Activated T-cell treated with anti-CD3 and anti-CD28 coated beads for 48 hours (primary cell): ENCODE measurements at regions not wholly inside any gene's neighbourhood (a gene's known extent, or its start where the extent isn't known, plus 50 kb on each side); places are given as distances from the start of the nearest gene placed in this dataset.

ENCODE experiments used
- DNase-seq: peaks from one replicate; pipeline ENCODE4 v3.0.0-alpha.2; 2020; ENCODE audit warnings: low read depth

GRCh38 chr2:13015532-13016320 lies 299.0 kb downstream of the TRIB2 start:
- DNase-seq: no peak

GRCh38 chr2:13018490-13018889 lies 301.8 kb downstream of the TRIB2 start:
- DNase-seq: no peak

DNA sequence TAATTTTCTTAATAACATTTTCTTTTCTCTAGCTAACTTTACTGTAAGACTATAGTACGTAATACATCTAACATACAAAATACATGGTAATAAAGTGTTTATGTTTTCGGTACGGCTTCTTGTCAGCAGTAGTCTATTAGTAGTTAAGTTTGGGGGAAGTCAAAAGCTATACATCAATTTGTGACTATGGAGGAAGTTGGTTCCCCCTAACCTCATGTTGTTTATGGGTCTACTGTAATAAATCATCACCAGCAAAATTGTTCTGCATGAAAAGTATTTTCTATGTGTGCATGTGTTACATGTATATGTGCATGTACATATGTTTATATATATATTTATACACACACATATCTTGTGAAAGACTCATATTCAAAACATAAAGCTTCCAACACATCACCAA lies 303.0 kb downstream of the TRIB2 start:
- no peak for DNase-seq

GRCh38 chr2:13020469-13020868 lies 303.7 kb downstream of the TRIB2 start:
- no peak for DNase-seq

GRCh38 chr2:13021470-13021957 lies 304.8 kb downstream of the TRIB2 start:
- no peak for DNase-seq

DNA sequence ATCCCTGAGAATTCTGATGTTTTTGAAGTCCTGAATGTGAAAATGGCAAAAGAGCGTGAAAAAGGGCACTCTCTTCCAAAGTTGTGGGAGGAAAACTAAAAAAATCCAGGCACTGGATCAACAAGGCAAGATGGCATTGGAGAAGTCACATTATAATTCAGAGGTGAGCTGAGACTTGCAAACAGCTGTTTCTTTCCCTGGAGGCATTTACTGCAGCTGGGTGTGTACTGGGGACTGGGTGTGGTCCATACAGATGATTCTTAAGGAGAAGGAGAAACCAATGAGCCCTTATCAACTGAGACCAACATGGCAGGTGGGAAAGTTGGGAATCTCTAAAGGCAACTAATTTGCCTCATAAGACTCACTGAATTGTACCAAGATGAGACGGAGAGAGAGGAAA lies 313.9 kb downstream of the TRIB2 start:
- no peak for DNase-seq

DNA sequence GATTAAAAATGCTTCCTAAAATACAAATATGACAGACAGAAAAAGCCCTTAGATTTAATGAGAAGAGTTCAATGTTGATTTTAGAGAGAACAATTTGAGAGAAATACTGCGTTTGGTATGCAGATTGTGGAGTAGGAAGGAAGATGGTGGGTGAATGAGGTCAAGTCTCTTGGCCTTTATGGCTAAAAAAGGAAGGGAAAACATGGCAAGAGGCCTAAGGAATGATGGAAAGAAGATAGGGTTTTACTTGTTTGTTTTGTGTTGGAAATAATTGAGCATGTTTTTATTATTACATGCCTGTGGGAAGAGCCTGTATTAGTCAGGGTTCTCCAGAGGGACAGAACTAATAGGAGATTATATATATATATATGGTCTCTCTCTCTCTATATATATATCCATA lies 318.1 kb downstream of the TRIB2 start:
- no peak for DNase-seq

DNA sequence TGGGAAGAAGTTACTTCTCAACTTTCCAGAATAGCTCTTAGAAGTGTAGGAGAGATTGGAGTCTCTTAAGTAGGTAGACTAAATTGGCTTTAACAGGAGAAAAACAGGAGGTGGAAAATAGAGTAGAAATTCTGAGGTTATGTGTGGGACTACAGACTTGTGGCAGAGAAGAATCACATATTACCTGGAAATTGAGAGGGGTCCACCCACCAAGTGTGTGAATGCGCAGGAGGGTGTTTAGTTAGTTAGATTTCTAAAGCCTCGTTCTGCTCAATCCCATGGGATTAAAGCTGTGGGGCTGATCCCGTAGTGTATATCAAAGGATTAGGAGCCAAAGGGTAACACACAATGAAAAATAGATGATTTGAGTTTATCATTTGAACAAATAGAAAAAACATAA lies 319.1 kb downstream of the TRIB2 start:
- no peak for DNase-seq

DNA sequence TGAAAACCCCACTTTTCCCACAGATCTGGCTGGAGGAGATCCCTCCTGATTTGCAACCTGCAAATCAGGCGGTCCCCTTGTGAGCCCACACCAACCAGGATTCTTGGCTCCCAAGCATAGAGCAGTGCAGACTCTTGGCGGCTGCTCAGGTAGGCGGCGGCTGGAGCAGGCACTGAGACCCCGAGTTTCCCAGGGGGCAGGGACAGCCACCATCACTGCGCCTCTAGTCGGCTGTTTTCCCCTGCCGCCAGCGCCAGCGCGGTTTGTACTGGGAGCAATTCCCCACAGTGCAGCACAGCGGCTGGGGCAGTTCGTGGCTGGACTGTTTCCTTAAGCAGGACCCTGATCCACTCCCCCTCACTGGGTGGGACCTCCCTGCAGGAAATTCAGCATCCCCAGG lies 323.3 kb downstream of the TRIB2 start:
- DNase-seq: no peak

DNA sequence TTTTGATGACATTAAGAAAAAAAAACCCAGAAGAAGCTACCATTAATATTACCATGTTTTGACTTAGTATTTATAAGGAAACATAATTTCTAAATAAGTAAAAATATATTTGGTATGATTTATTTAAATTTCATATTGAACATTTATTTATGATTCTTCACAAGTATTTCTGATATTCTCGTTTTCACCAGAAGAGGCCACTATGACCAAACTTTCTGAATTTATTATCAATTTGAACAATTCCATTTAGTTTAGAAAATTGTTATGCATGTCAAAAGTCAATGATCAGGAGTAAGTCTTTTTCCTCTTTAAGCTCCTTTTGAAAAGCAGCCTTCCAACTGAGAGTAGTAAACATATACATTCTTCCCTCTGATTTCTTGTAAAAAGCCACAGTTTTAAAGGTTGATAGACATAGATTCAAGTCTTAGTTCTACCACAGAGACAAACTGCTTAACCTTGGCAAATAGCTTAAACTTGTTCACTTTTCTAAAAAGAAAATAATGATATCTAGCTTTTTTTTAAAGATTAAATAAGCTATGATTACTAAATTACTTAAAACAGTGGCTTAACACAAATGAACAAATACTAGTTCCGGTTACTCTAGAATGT lies 329.9 kb downstream of the TRIB2 start:
- DNase-seq: no peak

- DNase-seq: no peak
Observed at GRCh38 chr2:13050764-13051163, 334.0 kb downstream of the TRIB2 start.

GRCh38 chr2:13052547-13052946 lies 335.8 kb downstream of the TRIB2 start:
- DNase-seq: no peak

DNA sequence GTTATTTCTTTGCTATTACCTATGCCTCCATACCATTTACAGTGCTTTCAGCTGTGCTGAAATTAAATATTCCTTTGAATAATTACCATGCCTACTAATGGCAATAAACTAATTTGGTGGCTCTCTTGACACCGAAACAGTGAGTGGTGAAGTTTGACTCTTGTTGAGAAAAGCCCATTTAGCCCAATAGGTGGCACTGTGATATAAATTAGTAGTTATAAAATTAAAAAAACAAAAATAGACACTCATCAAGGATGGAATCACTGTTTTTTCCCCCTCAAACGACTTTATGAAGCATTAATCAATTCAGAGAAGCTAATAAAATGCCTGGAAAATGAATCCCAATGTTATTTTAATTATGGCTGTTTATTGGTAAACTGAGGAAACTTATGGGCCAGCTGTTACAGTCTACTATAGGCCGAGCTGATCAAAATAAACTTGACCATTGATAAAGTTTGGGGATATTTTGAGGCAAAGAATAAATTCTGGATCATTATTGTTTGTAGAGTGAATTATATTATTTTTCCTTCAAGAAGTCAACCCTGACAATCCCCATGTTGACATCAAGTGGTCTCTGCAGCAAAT lies 339.6 kb downstream of the TRIB2 start:
- DNase-seq: no peak

DNA sequence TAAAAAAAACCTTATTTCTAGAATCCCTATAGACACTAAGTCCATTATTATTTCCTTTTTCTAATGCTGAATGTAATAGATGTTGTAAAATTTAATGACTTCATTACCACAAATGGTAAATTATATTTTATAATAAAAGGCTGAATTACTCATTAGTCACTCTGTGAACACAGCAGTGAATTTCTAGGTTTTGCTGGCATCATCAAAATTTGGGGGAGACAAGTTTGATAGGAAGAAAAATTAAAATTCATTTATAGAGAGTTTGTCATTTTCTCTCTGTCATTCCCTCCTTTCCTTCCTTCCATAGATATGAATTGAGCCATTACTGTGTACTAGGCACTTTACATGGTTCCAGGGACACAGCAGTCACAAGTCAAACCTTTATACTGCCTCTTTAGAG lies 340.9 kb downstream of the TRIB2 start:
- DNase-seq: no peak

- DNase-seq: no peak
Observed at GRCh38 chr2:13066676-13067075, 349.9 kb downstream of the TRIB2 start.

GRCh38 chr2:13067508-13067907 lies 350.8 kb downstream of the TRIB2 start:
- DNase-seq: no peak

DNA sequence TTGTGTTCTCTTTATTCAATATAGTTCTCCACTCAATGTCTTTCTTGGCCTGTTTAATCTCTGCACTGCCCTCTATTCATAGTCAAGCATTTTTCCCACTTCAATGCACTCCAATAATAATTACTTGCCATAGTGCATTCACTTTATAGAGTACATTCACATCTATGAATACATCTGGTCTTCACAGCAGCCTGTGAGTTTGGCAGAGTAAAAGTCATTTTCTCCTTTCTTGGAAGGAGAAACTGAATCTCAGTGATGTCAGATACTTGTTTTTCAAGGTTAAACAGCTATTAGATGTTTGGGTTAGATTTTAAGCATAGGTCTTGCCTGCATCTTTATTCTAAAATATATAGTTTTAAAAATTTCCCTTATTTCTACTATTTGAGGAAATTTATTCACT lies 373.2 kb downstream of the TRIB2 start:
- DNase-seq: no peak

DNA sequence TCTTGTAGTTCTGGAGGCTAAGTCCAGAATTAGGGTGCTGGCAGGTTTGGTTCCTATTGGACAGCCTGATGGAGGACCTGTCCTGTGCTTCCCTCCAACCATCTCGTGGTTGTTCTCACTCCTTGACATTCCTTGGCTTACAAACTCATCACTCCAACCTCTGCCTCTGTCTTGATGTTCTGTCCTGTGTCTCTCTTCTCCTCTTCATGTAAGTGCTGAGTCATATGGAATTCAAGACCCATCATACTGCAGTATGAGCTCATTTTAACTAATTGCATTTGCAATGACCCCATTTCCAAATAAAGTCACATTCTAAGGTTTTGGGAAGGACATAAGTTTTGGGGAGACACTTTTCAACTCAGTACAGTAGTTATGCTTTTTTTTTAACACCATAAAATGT lies 374.7 kb downstream of the TRIB2 start:
- DNase-seq: no peak

- no peak for DNase-seq
Observed at GRCh38 chr2:13091861-13092378, 375.2 kb downstream of the TRIB2 start.

- DNase-seq: no peak
Observed at GRCh38 chr2:13093416-13093991, 376.8 kb downstream of the TRIB2 start.

DNA sequence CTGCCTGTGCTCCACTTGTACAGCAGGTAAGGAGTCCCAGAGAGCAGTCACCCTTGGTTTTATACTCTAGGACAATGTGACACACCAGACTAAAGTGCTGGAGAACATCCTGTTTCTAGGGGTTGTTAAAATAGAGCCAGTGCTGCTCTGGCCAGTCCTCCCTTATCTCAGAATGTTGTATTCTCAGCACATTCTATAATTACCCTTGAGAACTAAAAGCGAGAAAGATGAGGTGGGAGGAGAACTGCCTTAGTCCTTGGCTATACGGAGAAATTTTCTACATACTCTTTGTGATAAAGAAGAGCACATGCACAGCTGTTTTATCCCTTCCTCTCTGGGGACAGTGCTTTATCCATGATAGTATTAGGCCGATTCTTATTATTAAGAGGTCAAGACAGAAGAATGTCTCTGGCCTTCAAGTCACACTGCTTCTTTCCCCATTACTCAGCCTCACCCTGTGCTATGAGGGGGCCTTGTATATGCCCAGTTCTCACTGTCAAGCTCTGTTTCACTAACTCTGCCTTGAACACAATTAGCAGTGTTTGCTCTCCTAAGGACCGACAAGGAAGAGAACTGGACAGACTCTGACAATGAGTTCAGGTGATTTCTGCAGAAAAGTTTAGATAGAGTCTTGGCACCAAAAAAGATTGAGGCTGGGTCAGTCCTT lies 385.8 kb downstream of the TRIB2 start:
- DNase-seq: no peak

- DNase-seq: no peak
Observed at GRCh38 chr2:13103151-13103550, 386.4 kb downstream of the TRIB2 start.
